Activated effector memory CD4-positive, alpha-beta T cell treated with anti-CD3 and anti-CD28 coated beads, Interleukin-2, amount 50 U/mL, for 16 hours (primary cell): ENCODE measurements at regions not wholly inside any gene's neighbourhood (a gene's known extent, or its start where the extent isn't known, plus 50 kb on each side); places are given as distances from the start of the nearest gene placed in this dataset.
"Not testable (repeated sequence)": the region's sequence is repeated elsewhere in the genome, so short reads cannot be mapped to it uniquely, and the experiment has no call there.

ENCODE experiments used
- DNase-seq: peaks from one replicate; pipeline ENCODE4 v3.0.0-alpha.2; 2020

GRCh38 chr15:45812200-45812599 lies 177.4 kb downstream of the SQOR start:
- no peak for DNase-seq

- not testable (repeated sequence) for DNase-seq
Observed at GRCh38 chr15:45817578-45817977, 182.7 kb downstream of the SQOR start.

- no peak for DNase-seq
Observed at GRCh38 chr15:45821390-45821789, 186.6 kb downstream of the SQOR start.

GRCh38 chr15:45822968-45823367 lies 188.1 kb downstream of the SQOR start:
- DNase-seq: not testable (repeated sequence)

- no peak for DNase-seq
Observed at GRCh38 chr15:45827275-45827674, 192.4 kb downstream of the SQOR start.

- no peak for DNase-seq
Observed at GRCh38 chr15:45827766-45828165, 192.9 kb downstream of the SQOR start.

GRCh38 chr15:45829336-45830153 lies 194.7 kb downstream of the SQOR start:
- no peak for DNase-seq

GRCh38 chr15:45831787-45832186 lies 197.0 kb downstream of the SQOR start:
- DNase-seq: no peak

GRCh38 chr15:45834622-45835021 lies 199.8 kb downstream of the SQOR start:
- DNase-seq: no peak

GRCh38 chr15:45842151-45842550 lies 207.3 kb downstream of the SQOR start:
- DNase-seq: no peak

- no peak for DNase-seq
Observed at GRCh38 chr15:45847645-45848044, 212.8 kb downstream of the SQOR start.

GRCh38 chr15:45849136-45849535 lies 214.3 kb downstream of the SQOR start:
- no peak for DNase-seq

- DNase-seq: no peak
Observed at GRCh38 chr15:45854455-45855202, 219.8 kb downstream of the SQOR start.

GRCh38 chr15:45855210-45855906 lies 220.5 kb downstream of the SQOR start:
- DNase-seq: no peak

- no peak for DNase-seq
Observed at GRCh38 chr15:45855907-45856579, 221.2 kb downstream of the SQOR start.

GRCh38 chr15:45857291-45857690 lies 222.5 kb downstream of the SQOR start:
- no peak for DNase-seq

- no peak for DNase-seq
Observed at GRCh38 chr15:45858491-45858890, 223.7 kb downstream of the SQOR start.

- no peak for DNase-seq
Observed at GRCh38 chr15:45862034-45862433, 227.2 kb downstream of the SQOR start.

GRCh38 chr15:45863881-45864580 lies 229.2 kb downstream of the SQOR start:
- no peak for DNase-seq

GRCh38 chr15:45866616-45867015 lies 231.8 kb downstream of the SQOR start:
- DNase-seq: no peak

GRCh38 chr15:45867281-45867680 lies 232.5 kb downstream of the SQOR start:
- no peak for DNase-seq

- DNase-seq: no peak
Observed at GRCh38 chr15:45868109-45868691, 233.4 kb downstream of the SQOR start.
